Ascending aorta (tissue), 2 donors: ENCODE measurements at regions not wholly inside any gene's neighbourhood (a gene's known extent, or its start where the extent isn't known, plus 50 kb on each side); places are given as distances from the start of the nearest gene placed in this dataset.
A peak's percentile ranks its signal among the peaks of the same experiment; 100 is the strongest.

Source experiments
- DNase-seq, 2 donors: peaks; one replicate each; pipeline ENCODE4 v3.0.0-alpha.2; 2019; ENCODE audit warnings: low spot score in 2 of 2
- H3K27ac ChIP-seq, 2 donors: fragments of 200-600 bp; sonication (generic); one replicate each; pipeline ENCODE4 v1.5.1; 2016 to 2017; ENCODE audit warnings: mild to moderate bottlenecking in 1 of 2
- H3K27me3 ChIP-seq: fragments of 200-600 bp; sonication (generic); one replicate; pipeline ENCODE4 v1.5.1; 2017
- H3K36me3 ChIP-seq, 2 donors: fragments of 200-600 bp; sonication (generic); one replicate each; pipeline ENCODE4 v1.5.1; 2016
- H3K4me1 ChIP-seq, 2 donors: fragments of 200-600 bp; sonication (generic); one replicate each; pipeline ENCODE4 v1.5.1; 2016 to 2017; ENCODE audit warnings: mild to moderate bottlenecking in 1 of 2
- H3K4me3 ChIP-seq, 2 donors: fragments of 200-600 bp; sonication (generic); one replicate each; pipeline ENCODE4 v1.5.1; 2016 to 2017; ENCODE audit warnings: mild to moderate bottlenecking in 1 of 2
- H3K9me3 ChIP-seq, 2 donors: fragments of 200-600 bp; sonication (generic); one replicate each; pipeline ENCODE4 v1.5.1; 2016
- CTCF ChIP-seq, 3 experiments: fragments of 200-600 bp in 2 of 3; fragments of 450-650 bp in 1 of 3; sonication (generic) in 2 of 3; IDR thresholded peaks; one replicate each; pipeline ENCODE4 v1.5.1; 2016 to 2019; ENCODE audit warnings: antibody characterized with exemption in 3 of 3, mild to moderate bottlenecking in 1 of 3, moderate library complexity in 1 of 3
- intact Hi-C: fragments of 100-400 bp; cut with DNase I; formaldehyde crosslinking; loops from one replicate; pipeline ENCODE4 v1.15.1; 2023

DNA sequence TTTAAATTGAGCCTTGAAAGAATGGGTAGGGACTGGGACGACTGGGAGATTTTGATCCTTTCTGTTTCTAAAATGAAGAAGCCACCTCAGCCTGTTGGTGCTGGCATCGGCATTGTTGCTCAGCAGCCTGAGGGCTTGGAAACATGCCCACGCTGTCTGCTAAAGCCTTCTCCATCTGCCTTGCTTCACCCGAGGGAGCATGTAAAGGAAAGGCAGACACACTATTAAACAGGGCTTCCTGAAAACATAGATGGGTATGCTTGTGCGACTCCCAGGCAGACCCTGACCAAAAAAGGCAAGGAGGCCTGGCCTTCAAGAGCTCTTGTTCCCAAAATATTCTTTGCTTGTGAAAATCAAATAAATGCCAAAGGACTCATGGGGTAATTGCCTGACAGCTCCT lies 84.2 kb upstream of the SLC4A7 start:
- no peaks in the 10 kb centered on the region for H3K9me3 ChIP-seq
- H3K27ac ChIP-seq: peak overlapping the region; percentile 48 to 78
- peaks cover 5 to 19% of the 10 kb centered on the region in 2 donors for H3K4me1 ChIP-seq
- no peak overlapping the region for H3K4me3 ChIP-seq
- TF ChIP-seq CTCF (IDR thresholded peaks at IDR 0.05): no peak
- H3K36me3 ChIP-seq: no peaks in the 10 kb centered on the region
- DNase-seq: peak; percentile 33 to 81
- intact Hi-C loops: no loop called here
- no peaks in the 10 kb centered on the region for H3K27me3 ChIP-seq

GRCh38 chr3:27567251-27567650 lies 83.1 kb upstream of the SLC4A7 start:
- DNase-seq: no peak
- no peak for TF ChIP-seq CTCF (IDR thresholded peaks at IDR 0.05)
- peaks cover 5 to 19% of the 10 kb centered on the region in 2 donors for H3K4me1 ChIP-seq
- no peak overlapping the region for H3K4me3 ChIP-seq
- H3K36me3 ChIP-seq: no peaks in the 10 kb centered on the region
- H3K27ac ChIP-seq: no peak overlapping the region
- intact Hi-C loops: no loop called here
- H3K27me3 ChIP-seq: no peaks in the 10 kb centered on the region
- H3K9me3 ChIP-seq: no peaks in the 10 kb centered on the region

DNA sequence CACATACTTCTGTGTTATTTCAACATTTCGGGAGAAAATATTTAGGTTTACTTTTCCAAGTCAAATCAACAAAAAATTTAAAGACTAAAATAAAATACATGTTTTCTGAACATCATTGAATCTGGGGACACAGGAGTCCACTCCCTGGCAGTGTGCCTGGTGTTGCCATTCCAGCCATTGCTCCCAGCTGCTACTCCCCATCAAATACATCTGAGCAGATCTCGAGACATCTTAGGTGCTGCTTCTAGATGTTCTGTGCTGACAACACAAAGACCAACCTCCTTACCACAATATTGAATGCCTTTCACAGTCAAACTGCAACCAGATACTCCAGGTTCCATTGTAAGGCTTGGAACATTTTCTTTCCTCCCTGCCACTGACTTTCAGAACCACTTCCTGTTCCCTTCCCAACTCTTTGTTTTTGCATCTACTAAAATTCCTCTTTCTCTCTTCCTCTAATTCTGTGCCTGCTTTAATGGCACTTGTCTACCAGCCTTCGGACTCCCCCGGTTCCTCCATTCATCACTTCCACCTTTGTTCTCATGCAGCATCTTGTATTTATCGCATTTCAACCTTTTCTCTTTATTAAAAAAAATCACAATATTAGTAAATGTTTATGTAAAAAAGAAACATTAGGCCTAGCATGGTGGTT lies 81.1 kb upstream of the SLC4A7 start:
- H3K27me3 ChIP-seq: no peaks in the 10 kb centered on the region
- peak overlapping the region; percentile 49 to 60 for H3K27ac ChIP-seq
- H3K9me3 ChIP-seq: no peaks in the 10 kb centered on the region
- no peak overlapping the region for H3K4me3 ChIP-seq
- intact Hi-C loops: no loop called here
- DNase-seq: no peak
- no peak for TF ChIP-seq CTCF (IDR thresholded peaks at IDR 0.05)
- H3K4me1 ChIP-seq: peaks cover 5 to 14% of the 10 kb centered on the region in 2 donors
- H3K36me3 ChIP-seq: no peaks in the 10 kb centered on the region

DNA sequence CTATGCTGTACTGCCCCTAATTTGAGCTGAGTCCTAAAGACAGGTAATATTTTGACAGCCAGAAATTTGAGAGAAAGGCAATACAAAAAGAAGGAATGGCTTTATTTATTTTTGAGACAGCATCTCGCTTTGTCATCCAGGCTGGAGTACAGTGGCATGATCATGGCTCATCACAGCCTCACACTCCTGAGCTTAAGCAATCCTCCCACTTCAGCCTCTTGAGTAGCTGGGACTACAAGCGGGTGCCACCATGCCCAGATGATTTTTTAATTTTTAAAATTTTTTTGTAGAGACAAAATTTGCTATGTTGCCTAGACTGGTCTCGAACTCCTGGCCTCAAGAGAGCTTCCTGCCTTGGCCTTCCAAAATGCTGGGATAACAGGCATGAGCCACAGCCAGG lies 77.4 kb upstream of the SLC4A7 start:
- TF ChIP-seq CTCF (IDR thresholded peaks at IDR 0.05): no peak
- no peak overlapping the region for H3K27ac ChIP-seq
- peaks cover 4 to 25% of the 10 kb centered on the region in 2 donors for H3K4me1 ChIP-seq
- no peak overlapping the region for H3K4me3 ChIP-seq
- no peaks in the 10 kb centered on the region for H3K36me3 ChIP-seq
- DNase-seq: no peak
- no peaks in the 10 kb centered on the region for H3K27me3 ChIP-seq
- no peaks in the 10 kb centered on the region for H3K9me3 ChIP-seq
- intact Hi-C loops: no loop called here

DNA sequence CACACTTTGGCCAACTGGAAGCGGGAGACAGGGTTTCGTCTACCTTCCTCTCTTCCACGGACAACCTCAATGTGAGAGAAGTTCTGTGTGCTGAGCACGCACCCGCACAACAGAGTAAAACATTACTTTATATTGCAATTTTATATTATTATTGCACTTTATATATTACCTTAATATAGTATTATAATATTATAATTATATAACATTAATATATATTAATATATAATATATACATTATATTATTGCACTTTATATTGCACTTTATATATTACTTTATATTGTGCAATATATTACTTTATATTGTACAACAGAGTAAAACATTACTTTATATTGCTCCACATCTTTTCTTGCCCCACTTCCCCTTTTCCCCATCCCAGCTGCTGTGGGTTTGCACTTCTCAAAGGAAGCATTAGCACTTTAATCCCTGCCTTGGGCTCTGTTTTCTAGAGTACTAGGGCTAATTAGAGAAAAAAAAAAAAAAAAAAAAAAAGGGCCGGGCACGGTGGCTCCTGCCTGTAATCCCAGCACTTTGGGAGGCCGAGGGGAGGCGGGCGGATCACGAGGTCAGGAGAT lies 76.4 kb upstream of the SLC4A7 start:
- no peak for TF ChIP-seq CTCF (IDR thresholded peaks at IDR 0.05)
- Histone ChIP-seq H3K27me3 (no peaks in the 10 kb centered on the region), H3K27ac (peak overlapping the region in 1 of 2 donors; percentile 87), H3K4me1 (peaks cover 4 to 28% of the 10 kb centered on the region in 2 donors), H3K9me3 (no peaks in the 10 kb centered on the region), H3K4me3 (no peak overlapping the region), H3K36me3 (no peaks in the 10 kb centered on the region)
- intact Hi-C loops: no loop called here
- no peak for DNase-seq
